PC-3 (cell line): ENCODE measurements at regions not wholly inside any gene's neighbourhood (a gene's known extent, or its start where the extent isn't known, plus 50 kb on each side); places are given as distances from the start of the nearest gene placed in this dataset.

Experiments used
- CTCF ChIP-seq: fragments of 300-600 bp; sonication (generic); conservative IDR thresholded peaks from 2 replicates; pipeline ENCODE4 v1.5.1; 2017; ENCODE audit warnings: antibody characterized with exemption, low read depth, mild to moderate bottlenecking, low read length
- EZH2 ChIP-seq: fragments of 300-600 bp; sonication (generic); IDR thresholded peaks from one replicate; pipeline ENCODE4 v1.6.1; 2017; ENCODE audit warnings: antibody characterized with exemption, mild to moderate bottlenecking, low read length; ENCODE audit not compliant: unreplicated experiment
- EZH2phosphoT487 ChIP-seq: fragments of 300-600 bp; sonication (generic); IDR thresholded peaks from 2 replicates; pipeline ENCODE4 v1.6.1; 2018; ENCODE audit warnings: mild to moderate bottlenecking, antibody characterized with exemption, low read length, borderline replicate concordance

DNA sequence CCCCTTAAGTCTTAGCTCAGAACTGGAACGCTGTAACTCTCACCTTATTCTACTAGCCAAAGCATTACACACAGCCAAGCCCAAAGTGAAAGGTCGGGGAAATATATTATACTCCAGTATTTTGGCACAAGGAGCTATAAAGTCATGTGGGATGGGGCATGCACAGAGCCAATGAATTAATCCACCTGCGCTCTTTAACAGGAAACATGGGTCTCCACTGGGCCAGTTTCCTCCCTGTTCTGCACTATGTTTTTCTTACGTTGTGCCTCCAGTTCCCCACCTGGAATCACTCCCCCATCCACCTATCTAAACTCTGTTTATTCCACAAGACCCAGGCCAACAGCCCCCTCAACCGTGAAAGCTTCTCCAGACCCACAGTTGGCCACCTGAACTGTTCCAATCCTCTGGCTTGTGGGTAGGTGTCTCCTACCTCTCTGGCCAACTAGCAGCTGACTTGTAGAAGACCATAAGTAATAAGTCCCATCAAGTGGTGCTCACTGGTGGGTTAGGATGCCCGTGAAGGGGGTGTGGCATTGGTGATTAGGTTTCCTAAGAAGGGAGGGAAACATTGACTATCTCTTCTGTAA is 286.9 kb downstream of the NPIPA8 start:
- no peak for TF ChIP-seq CTCF
- no peak for TF ChIP-seq EZH2phosphoT487
- no peak for TF ChIP-seq EZH2
